Panc1 (cell line): ENCODE measurements at regions not wholly inside any gene's neighbourhood (a gene's known extent, or its start where the extent isn't known, plus 50 kb on each side); places are given as distances from the start of the nearest gene placed in this dataset.

Experiments used
- CTCF ChIP-seq: fragments of 450-650 bp; IDR thresholded peaks from 2 replicates; pipeline ENCODE4 v1.5.1; 2017; ENCODE audit warnings: mild to moderate bottlenecking
- POLR2AphosphoS5 ChIP-seq: IDR thresholded peaks from 2 replicates; pipeline ENCODE4 v1.6.1; 2012; ENCODE audit warnings: mild to moderate bottlenecking, low read depth, low read length, moderate library complexity
- SIN3A ChIP-seq: IDR thresholded peaks from 2 replicates; pipeline ENCODE4 v1.6.1; 2012; ENCODE audit warnings: low read depth, mild to moderate bottlenecking, low read length, moderate library complexity, borderline replicate concordance; ENCODE audit not compliant: insufficient read depth
- TCF7L2 ChIP-seq: IDR thresholded peaks from 2 replicates; pipeline ENCODE4 v1.6.1; 2011; ENCODE audit warnings: mild to moderate bottlenecking, low read depth, low read length, inconsistent platforms
- TF ChIP-seq, protein P1 (sequence below), 2 experiments: IDR thresholded peaks; 2 replicates each; pipeline ENCODE4 v1.6.1; 2011 to 2012; ENCODE audit warnings: low read depth in 2 of 2, control low read depth in 1 of 2, low read length in 1 of 2, mild to moderate bottlenecking in 1 of 2, moderate library complexity in 1 of 2; ENCODE audit not compliant: insufficient read depth in 1 of 2

- TF ChIP-seq CTCF (no peak), POLR2AphosphoS5 (no peak), SIN3A (no peak), TCF7L2 (no peak)
- TF ChIP-seq, protein P1, sequence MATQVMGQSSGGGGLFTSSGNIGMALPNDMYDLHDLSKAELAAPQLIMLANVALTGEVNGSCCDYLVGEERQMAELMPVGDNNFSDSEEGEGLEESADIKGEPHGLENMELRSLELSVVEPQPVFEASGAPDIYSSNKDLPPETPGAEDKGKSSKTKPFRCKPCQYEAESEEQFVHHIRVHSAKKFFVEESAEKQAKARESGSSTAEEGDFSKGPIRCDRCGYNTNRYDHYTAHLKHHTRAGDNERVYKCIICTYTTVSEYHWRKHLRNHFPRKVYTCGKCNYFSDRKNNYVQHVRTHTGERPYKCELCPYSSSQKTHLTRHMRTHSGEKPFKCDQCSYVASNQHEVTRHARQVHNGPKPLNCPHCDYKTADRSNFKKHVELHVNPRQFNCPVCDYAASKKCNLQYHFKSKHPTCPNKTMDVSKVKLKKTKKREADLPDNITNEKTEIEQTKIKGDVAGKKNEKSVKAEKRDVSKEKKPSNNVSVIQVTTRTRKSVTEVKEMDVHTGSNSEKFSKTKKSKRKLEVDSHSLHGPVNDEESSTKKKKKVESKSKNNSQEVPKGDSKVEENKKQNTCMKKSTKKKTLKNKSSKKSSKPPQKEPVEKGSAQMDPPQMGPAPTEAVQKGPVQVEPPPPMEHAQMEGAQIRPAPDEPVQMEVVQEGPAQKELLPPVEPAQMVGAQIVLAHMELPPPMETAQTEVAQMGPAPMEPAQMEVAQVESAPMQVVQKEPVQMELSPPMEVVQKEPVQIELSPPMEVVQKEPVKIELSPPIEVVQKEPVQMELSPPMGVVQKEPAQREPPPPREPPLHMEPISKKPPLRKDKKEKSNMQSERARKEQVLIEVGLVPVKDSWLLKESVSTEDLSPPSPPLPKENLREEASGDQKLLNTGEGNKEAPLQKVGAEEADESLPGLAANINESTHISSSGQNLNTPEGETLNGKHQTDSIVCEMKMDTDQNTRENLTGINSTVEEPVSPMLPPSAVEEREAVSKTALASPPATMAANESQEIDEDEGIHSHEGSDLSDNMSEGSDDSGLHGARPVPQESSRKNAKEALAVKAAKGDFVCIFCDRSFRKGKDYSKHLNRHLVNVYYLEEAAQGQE (IDR thresholded peaks at IDR 0.05; ENCODE audit: insufficient read depth in 1 of 2, low read depth in 2 of 2, low read length in 1 of 2) = no peak
Measured at GRCh38 chr2:120602251-120602650, 133.4 kb upstream of the GLI2 start.
